K562 (cell line): ENCODE measurements at regions not wholly inside any gene's neighbourhood (a gene's known extent, or its start where the extent isn't known, plus 50 kb on each side); places are given as distances from the start of the nearest gene placed in this dataset.

Experiments
- ATAC-seq: fragments of 200-7000 bp; cut with Tn5 transposase; 3 replicates; pipeline ENCODE4 v1.9.1; 2020; ENCODE audit warnings: moderate library complexity
- BruUV-seq: library from RNA; stranded (reverse); fragments of 400-500 nt; replicated peaks from 2 replicates; lab custom pipeline; 2021; lab: Mats Ljungman, UMichigan
- CTCF ChIA-PET: fragments of 300-600 bp; formaldehyde crosslinking; extraction: SDS; loops from one replicate; lab custom pipeline; 2021; ENCODE audit warnings: low intra/inter-chr PET ratio; lab: Yijun Ruan, JAX
- POLR2A ChIA-PET: fragments of 300-600, 350-650 bp; sonication (Branson Sonifier 250); formaldehyde crosslinking; extraction: SDS; loops from one replicate; lab custom pipeline; 2021; ENCODE audit warnings: antibody characterized with exemption, inconsistent platforms; lab: Yijun Ruan, JAX
- DNase-seq, 4 experiments: peaks; one replicate each; pipeline versions ENCODE4 v3.0.0 to v3.0.0-alpha.2; 2011 to 2018; ENCODE audit warnings: low spot score in 3 of 4, mixed read lengths in 3 of 4; ENCODE audit errors: extremely low read depth in 1 of 4
- FAIRE-seq: peaks from 2 replicates; lab custom pipeline; 2011; peaks lifted over from hg19 to GRCh38; lab: Jason Lieb, UNC
- H2AFZ ChIP-seq: 2 replicates; pipeline ENCODE4 v1.6.0; 2011; ENCODE audit warnings: low read depth, low read length, control low read depth, inconsistent platforms
- H3K27ac ChIP-seq: fragments of 200-600 bp; 3 replicates; pipeline ENCODE4 v1.8.0; 2011; ENCODE audit warnings: low read depth, mild to moderate bottlenecking, control low read depth, inconsistent platforms, low read length, moderate library complexity, mixed read lengths; ENCODE audit errors: extremely low read depth
- H3K27me3 ChIP-seq, 2 experiments: fragments of 300-600 bp in 1 of 2; 2 replicates in 1 of 2; 3 replicates in 1 of 2; pipeline versions ENCODE4 v1.6.0 to v1.8.0; 2011; ENCODE audit warnings: inconsistent platforms in 2 of 2, low read length in 2 of 2, mild to moderate bottlenecking in 1 of 2, mixed read lengths in 1 of 2, moderate library complexity in 1 of 2; ENCODE audit not compliant: control insufficient read depth in 2 of 2, insufficient read depth in 2 of 2
- H3K36me3 ChIP-seq: fragments of 300-600 bp; 3 replicates; pipeline ENCODE4 v1.8.0; 2011; ENCODE audit warnings: mild to moderate bottlenecking, low read length, inconsistent platforms; ENCODE audit not compliant: control insufficient read depth, insufficient read depth
- H3K4me1 ChIP-seq, 2 experiments: fragments of 200-600 bp in 1 of 2; replicated peaks in 1 of 2; 2 replicates in 1 of 2; 3 replicates in 1 of 2; pipeline versions ENCODE4 v1.5.1 to v1.8.0; 2011; ENCODE audit warnings: inconsistent platforms in 2 of 2, low read length in 2 of 2, mild to moderate bottlenecking in 1 of 2, mixed read lengths in 1 of 2, moderate library complexity in 1 of 2; ENCODE audit not compliant: control insufficient read depth in 2 of 2, insufficient read depth in 2 of 2
- H3K4me2 ChIP-seq: 2 replicates; pipeline ENCODE4 v1.6.1; 2011; ENCODE audit warnings: low read length, control low read depth, inconsistent platforms, mixed read lengths; ENCODE audit not compliant: insufficient read depth
- H3K4me3 ChIP-seq: fragments of 200-600 bp; sonication (generic), shearing (Covaris generic); 2 replicates; pipeline ENCODE4 v1.5.1; 2016; ENCODE audit warnings: control low read depth, inconsistent platforms
- H3K79me2 ChIP-seq: fragments of 200-600 bp; 3 replicates; pipeline ENCODE4 v1.8.0; 2011; ENCODE audit warnings: low read length, inconsistent platforms; ENCODE audit not compliant: control insufficient read depth, insufficient read depth
- H3K9ac ChIP-seq, 2 experiments: 2 replicates each; pipeline versions ENCODE4 v1.6.0 to v1.6.1; 2011; ENCODE audit warnings: low read depth in 2 of 2, low read length in 2 of 2, control low read depth in 1 of 2, inconsistent platforms in 1 of 2, mild to moderate bottlenecking in 1 of 2, mixed read lengths in 1 of 2; ENCODE audit not compliant: insufficient read depth in 1 of 2
- H3K9me1 ChIP-seq: one replicate; pipeline ENCODE4 v1.6.0; 2011; ENCODE audit warnings: inconsistent platforms, mild to moderate bottlenecking, low read length, moderate library complexity; ENCODE audit not compliant: control insufficient read depth, insufficient read depth
- H3K9me3 ChIP-seq: replicated peaks from 2 replicates; pipeline ENCODE4 v1.5.1; 2011; ENCODE audit warnings: low read depth, low read length, inconsistent platforms; ENCODE audit not compliant: control insufficient read depth, insufficient read depth
- H4K20me1 ChIP-seq: replicated peaks from 2 replicates; pipeline ENCODE4 v1.6.1; 2011; ENCODE audit warnings: low read length, inconsistent platforms, mixed read lengths; ENCODE audit not compliant: control insufficient read depth, insufficient read depth
- ARNT ChIP-seq, 2 experiments: fragments of 450-650 bp; IDR thresholded peaks; 2 replicates each; pipeline ENCODE4 v1.6.1; 2016; ENCODE audit warnings: mild to moderate bottlenecking in 1 of 2
- ATF6 ChIP-seq: sonication (generic); formaldehyde crosslinking; IDR thresholded peaks from 2 replicates; pipeline ENCODE4 v1.4.0; 2020; ENCODE audit warnings: mild to moderate bottlenecking, missing genetic modification reagents
- CEBPG ChIP-seq, 3 experiments: fragments of 200-800 bp in 1 of 3; sonication (Bioruptor generic) in 1 of 3; sonication (generic) in 1 of 3; formaldehyde crosslinking in 1 of 3; IDR thresholded peaks in 2 of 3; conservative IDR thresholded peaks in 1 of 3; 2 replicates each; pipeline versions ENCODE4 v1.6.1 to v1.8.0; 2016 to 2022; ENCODE audit warnings: missing compliant biosample characterization in 2 of 3, missing genetic modification characterization in 2 of 3, mild to moderate bottlenecking in 1 of 3, missing genetic modification reagents in 1 of 3
- CREM ChIP-seq: IDR thresholded peaks from 2 replicates; pipeline ENCODE4 v1.6.1; 2014; ENCODE audit warnings: antibody characterized with exemption, low read depth
- FIP1L1 ChIP-seq: fragments of 200-400 bp; formaldehyde crosslinking; IDR thresholded peaks from 2 replicates; pipeline ENCODE4 v1.6.1; 2018; ENCODE audit warnings: mild to moderate bottlenecking, low read depth, low read length; ENCODE audit not compliant: poor library complexity, severe bottlenecking
- FOXA1 ChIP-seq: fragments of 450-650 bp; IDR thresholded peaks from 2 replicates; pipeline ENCODE4 v1.6.1; 2016; ENCODE audit warnings: mild to moderate bottlenecking, borderline replicate concordance
- KLF13 ChIP-seq: fragments of 450-650 bp; IDR thresholded peaks from 2 replicates; pipeline ENCODE4 v1.6.1; 2016; ENCODE audit warnings: missing genetic modification characterization, low read depth, mild to moderate bottlenecking, missing compliant biosample characterization, moderate library complexity, borderline replicate concordance
- SMARCC2 ChIP-seq: fragments of 450-650 bp; IDR thresholded peaks from 2 replicates; pipeline ENCODE4 v1.6.1; 2017; ENCODE audit warnings: antibody characterized with exemption, moderate library complexity, mild to moderate bottlenecking, low read depth
- STAT6 ChIP-seq: sonication (generic); formaldehyde crosslinking; IDR thresholded peaks from 2 replicates; pipeline ENCODE4 v1.8.1; 2023; ENCODE audit warnings: mild to moderate bottlenecking, missing genetic modification reagents
- ZBED1 ChIP-seq: IDR thresholded peaks from 2 replicates; pipeline ENCODE4 v1.6.1; 2014
- ZBTB17 ChIP-seq: fragments of 450-650 bp; formaldehyde crosslinking; IDR thresholded peaks from 2 replicates; pipeline ENCODE4 v1.4.0; 2020; ENCODE audit warnings: mild to moderate bottlenecking
- ZNF76 ChIP-seq: fragments of 250-450 bp; sonication (Bioruptor Pico); IDR thresholded peaks from 2 replicates; pipeline ENCODE4 v1.4.0; 2020; ENCODE audit warnings: mild to moderate bottlenecking, moderate library complexity, borderline replicate concordance
- ZNF778 ChIP-seq: fragments of 450-650 bp; formaldehyde crosslinking; IDR thresholded peaks from 2 replicates; pipeline ENCODE4 v1.4.0; 2020; ENCODE audit warnings: mild to moderate bottlenecking, moderate library complexity
- ZNF830 ChIP-seq: fragments of 250-450 bp; sonication (Bioruptor Pico); IDR thresholded peaks from 2 replicates; pipeline ENCODE4 v1.5.0; 2021; ENCODE audit warnings: mild to moderate bottlenecking
- WGBS: fragments of 100-300 bp; shearing (Covaris generic); methylation state at CpG from one replicate; pipeline ENCODE4 v1.1.6; 2016; ENCODE audit warnings: low coverage, mixed read lengths; ENCODE audit not compliant: insufficient coverage; ENCODE audit errors: missing lambda C conversion rate; 5-methylcytosine and 5-hydroxymethylcytosine counted together
- in situ Hi-C: fragments of 300-500 bp; cut with MboI; formaldehyde crosslinking; loops from 4 replicates; pipeline ENCODE4 v1.15.0; 2018; ENCODE audit warnings: inconsistent platforms, mixed read lengths
- intact Hi-C: fragments of 100-400 bp; cut with micrococcal nuclease; formaldehyde crosslinking; loops from 2 replicates; pipeline ENCODE4 v1.14.2; 2022

DNA sequence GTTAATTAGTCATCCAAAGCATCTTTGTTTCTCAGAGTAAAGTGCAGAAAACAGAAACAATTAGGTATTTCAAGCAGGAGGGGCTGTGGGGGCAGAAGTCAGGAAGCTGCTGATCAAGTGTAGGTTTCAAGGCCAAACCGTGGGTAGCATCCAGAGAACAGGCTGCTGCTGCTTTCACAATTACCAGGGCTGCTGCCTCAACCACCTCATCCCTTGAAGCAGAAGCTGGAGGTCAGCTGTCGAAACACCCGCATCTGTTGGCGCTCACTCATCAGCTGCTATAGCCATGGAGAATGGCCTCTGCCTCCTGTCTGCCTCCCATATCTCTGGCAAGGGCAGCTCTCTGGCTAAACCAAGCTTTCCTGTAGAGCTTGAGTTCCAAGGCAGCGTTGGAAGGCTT lies 122.9 kb upstream of the OSMR start (continued):
- TF ChIP-seq ATF6 (CRISPR knock-in tag) (no peak), ZNF778 (CRISPR knock-in tag) (no peak), ZBED1 (no peak), FOXA1 (no peak), ZNF76 (CRISPR knock-in tag) (no peak), CREM (no peak), SMARCC2 (no peak), ARNT (IDR thresholded peaks at IDR 0.05) (no peak), FIP1L1 (no peak), KLF13 (tag) (no peak)

GRCh38 chr5:38723426-38723825 lies 122.4 kb upstream of the OSMR start:
- in situ Hi-C loops = no loop called here
- WGBS = 2% methylated on average over 4 of the region's 4 CpGs
- Histone ChIP-seq H3K4me3 (no peak overlapping the region), H3K9ac (no peak overlapping the region), H4K20me1 (no peaks in the 10 kb centered on the region), H3K79me2 (no peaks in the 10 kb centered on the region), H2AFZ (no peak overlapping the region), H3K9me3 (no peaks in the 10 kb centered on the region), H3K27ac (no peak overlapping the region), H3K27me3 (peaks cover 0 to 25% of the 10 kb centered on the region in 2 experiments; a peak in 3 of 5 replicates), H3K4me2 (no peak overlapping the region), H3K36me3 (no peaks in the 10 kb centered on the region), H3K9me1 (no peaks in the 10 kb centered on the region)
- DNase-seq (no peak), FAIRE-seq (no peak)
- ChIA-PET CTCF (no interaction called here), POLR2A (no interaction called here)
- TF ChIP-seq CEBPG (CRISPR knock-in tag; IDR thresholded peaks at IDR 0.05) (no peak), CEBPG (tag; conservative IDR thresholded peaks at IDR 0.05 in 1 of 2, IDR thresholded peaks at IDR 0.05 in 1 of 2) (peak in 1 of 2 experiments; percentile 59; a peak in 1 of 4 replicates), STAT6 (no peak), ZNF830 (no peak), ZBTB17 (CRISPR knock-in tag) (no peak)
- TF ChIP-seq, all 486 proteins: peak for 1
- no TSS peak for BruUV-seq
- no peaks in the 10 kb centered on the region for H3K4me1 ChIP-seq
- intact Hi-C loops = no loop called here
- ATAC-seq = no peak
